ENCODE measurements at regions not wholly inside any gene's neighbourhood (a gene's known extent, or its start where the extent isn't known, plus 50 kb on each side); places are given as distances from the start of the nearest gene placed in this dataset.

- Histone ChIP-seq H3K27ac (no peak overlapping the region), H3F3A (ENCODE audit: low read depth) (no peaks in the 10 kb centered on the region), H3K27me3 (no peaks in the 10 kb centered on the region), H3K9ac (no peak overlapping the region), H4K20me1 (ENCODE audit: low read depth) (no peaks in the 10 kb centered on the region), H2AFZ (replicated peaks) (no peak overlapping the region), H3K9me3 (ENCODE audit: low read depth) (no peaks in the 10 kb centered on the region), H3K4me3 (no peak overlapping the region), H3K4me1 (no peaks in the 10 kb centered on the region), H3K79me2 (ENCODE audit: low read depth) (no peaks in the 10 kb centered on the region), H3K36me3 (no peaks in the 10 kb centered on the region), H3K4me2 (no peak overlapping the region)
- TF ChIP-seq EZH2phosphoT487 (IDR thresholded peaks at IDR 0.05) (no peak), EZH2 (IDR thresholded peaks at IDR 0.05) (no peak), CTCF (IDR thresholded peaks at IDR 0.05) (no peak)
- H3K27me3 Mint-ChIP-seq (ENCODE audit: insufficient read depth, low read depth): peaks cover 7% of the 10 kb centered on the region
- DNase-seq (ENCODE audit: low spot score): no peak
- no peaks in the 10 kb centered on the region for H3K36me3 Mint-ChIP-seq
- H3K4me1 Mint-ChIP-seq: peaks cover 23% of the 10 kb centered on the region
- no peak overlapping the region for H3K27ac Mint-ChIP-seq
- H3K9me3 Mint-ChIP-seq: no peaks in the 10 kb centered on the region
- H3K4me3 Mint-ChIP-seq: no peak overlapping the region
Observed at GRCh38 chr20:43835944-43836508, 78.6 kb upstream of the TOX2 start.

DNA sequence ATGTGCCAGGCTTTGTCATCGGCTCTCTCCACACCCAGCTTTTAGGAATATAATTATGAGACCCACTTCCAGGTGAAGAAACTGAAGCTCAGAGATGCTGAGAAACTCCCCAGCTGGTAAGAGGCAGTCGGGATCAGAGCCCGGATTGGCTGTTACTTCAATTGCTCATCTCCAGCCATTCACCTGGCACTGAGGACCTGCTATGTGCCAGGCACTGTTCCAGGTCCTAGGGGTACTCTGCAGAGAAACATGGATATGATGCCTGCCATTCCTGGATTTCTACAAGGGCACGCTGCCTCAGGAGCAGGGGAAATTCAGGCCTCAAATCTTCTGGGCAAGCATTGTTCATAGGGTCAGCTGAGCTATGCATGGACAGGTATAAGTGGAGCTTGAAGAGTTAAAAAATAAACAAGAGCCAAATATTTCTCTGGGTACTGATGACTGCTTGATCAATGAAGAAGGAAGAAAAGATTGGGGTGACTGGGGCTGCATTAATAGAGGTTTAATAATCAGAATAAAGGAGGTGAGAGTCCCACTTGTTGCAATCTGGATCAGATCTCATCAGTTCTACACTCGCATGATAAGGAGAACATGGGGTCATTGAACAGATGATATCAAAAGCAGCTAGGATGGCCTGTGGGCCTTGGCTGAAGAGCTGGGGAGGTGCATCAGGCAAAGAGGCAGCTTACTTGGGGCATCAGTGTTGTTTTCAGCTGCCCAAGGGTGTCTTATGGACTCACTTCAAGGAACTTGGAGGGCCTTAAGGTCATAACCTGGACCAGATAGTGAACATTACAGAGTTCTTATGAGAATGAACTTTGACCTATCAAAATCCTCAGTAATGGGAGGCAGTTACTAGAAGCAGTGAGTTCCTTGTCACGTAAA, 80.9 kb upstream of the TOX2 start:
- Mint-ChIP-seq H3K4me3 (no peak overlapping the region), H3K27ac (no peak overlapping the region), H3K4me1 (peaks cover 23% of the 10 kb centered on the region), H3K27me3 (ENCODE audit: insufficient read depth, low read depth) (peaks cover 7% of the 10 kb centered on the region), H3K9me3 (peaks cover 7% of the 10 kb centered on the region), H3K36me3 (no peaks in the 10 kb centered on the region)
- H3K9me3 ChIP-seq (ENCODE audit: low read depth): no peaks in the 10 kb centered on the region
- TF ChIP-seq EZH2phosphoT487 (IDR thresholded peaks at IDR 0.05) (no peak), CTCF (IDR thresholded peaks at IDR 0.05) (no peak), EZH2 (IDR thresholded peaks at IDR 0.05) (no peak)
- H3K4me3 ChIP-seq: no peak overlapping the region
- no peak for DNase-seq (ENCODE audit: low spot score)
- no peaks in the 10 kb centered on the region for H3K79me2 ChIP-seq (ENCODE audit: low read depth)
- H4K20me1 ChIP-seq (ENCODE audit: low read depth): no peaks in the 10 kb centered on the region
- H3K36me3 ChIP-seq: no peaks in the 10 kb centered on the region
- no peak overlapping the region for H3K4me2 ChIP-seq
- no peaks in the 10 kb centered on the region for H3K27me3 ChIP-seq
- H2AFZ ChIP-seq (replicated peaks): no peak overlapping the region
- H3K27ac ChIP-seq: no peak overlapping the region
- H3K4me1 ChIP-seq: no peaks in the 10 kb centered on the region
- H3K9ac ChIP-seq: no peak overlapping the region
- H3F3A ChIP-seq (ENCODE audit: low read depth): no peaks in the 10 kb centered on the region

DNA sequence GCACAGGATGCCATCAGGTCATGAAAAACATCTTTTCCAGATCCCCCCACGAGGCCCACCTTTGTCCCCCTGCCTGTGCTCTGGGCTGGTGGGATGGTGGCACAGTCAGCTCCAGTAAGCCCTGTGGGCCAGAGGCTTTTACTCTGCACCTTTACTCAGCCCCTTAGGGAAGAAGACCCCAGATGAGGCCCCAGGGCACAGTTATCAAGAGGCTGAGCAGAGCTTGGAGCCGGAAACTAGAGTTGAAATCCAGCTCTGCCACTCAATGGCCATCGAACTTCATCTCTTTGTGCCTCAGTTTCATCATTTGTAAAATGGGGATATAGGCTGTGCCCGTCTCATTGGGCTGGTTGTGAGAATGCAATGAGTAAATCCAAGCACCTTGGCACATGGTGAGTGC, 81.7 kb upstream of the TOX2 start:
- peaks cover 7% of the 10 kb centered on the region for H3K9me3 Mint-ChIP-seq
- no peaks in the 10 kb centered on the region for H3K36me3 ChIP-seq
- H3K4me1 ChIP-seq: no peaks in the 10 kb centered on the region
- H3K9me3 ChIP-seq (ENCODE audit: low read depth): no peaks in the 10 kb centered on the region
- no peak overlapping the region for H3K27ac Mint-ChIP-seq
- H3K4me3 Mint-ChIP-seq: no peak overlapping the region
- peaks cover 23% of the 10 kb centered on the region for H3K4me1 Mint-ChIP-seq
- H3K9ac ChIP-seq: no peak overlapping the region
- H3K36me3 Mint-ChIP-seq: no peaks in the 10 kb centered on the region
- H2AFZ ChIP-seq (replicated peaks): no peak overlapping the region
- H3K27me3 ChIP-seq: no peaks in the 10 kb centered on the region
- DNase-seq (ENCODE audit: low spot score): no peak
- no peaks in the 10 kb centered on the region for H4K20me1 ChIP-seq (ENCODE audit: low read depth)
- TF ChIP-seq EZH2 (IDR thresholded peaks at IDR 0.05) (no peak), CTCF (IDR thresholded peaks at IDR 0.05) (no peak), EZH2phosphoT487 (IDR thresholded peaks at IDR 0.05) (no peak)
- H3K27ac ChIP-seq: no peak overlapping the region
- no peak overlapping the region for H3K4me3 ChIP-seq
- H3K4me2 ChIP-seq: no peak overlapping the region
- H3K79me2 ChIP-seq (ENCODE audit: low read depth): no peaks in the 10 kb centered on the region
- peaks cover 11% of the 10 kb centered on the region for H3K27me3 Mint-ChIP-seq (ENCODE audit: insufficient read depth, low read depth)
- no peaks in the 10 kb centered on the region for H3F3A ChIP-seq (ENCODE audit: low read depth)

Data from neural progenitor cell (in vitro differentiated cells).